Fibroblast of villous mesenchyme (primary cell): ENCODE measurements at regions not wholly inside any gene's neighbourhood (a gene's known extent, or its start where the extent isn't known, plus 50 kb on each side); places are given as distances from the start of the nearest gene placed in this dataset.
"Not testable (repeated sequence)": the region's sequence is repeated elsewhere in the genome, so short reads cannot be mapped to it uniquely, and the experiment has no call there.

Source experiments
- DNase-seq: peaks from one replicate; pipeline ENCODE4 v3.0.0-alpha.2; 2010; ENCODE audit warnings: low read depth
- H3K4me3 ChIP-seq: 2 replicates; pipeline ENCODE4 v1.5.1; 2011; ENCODE audit warnings: low read depth, mild to moderate bottlenecking, low read length
- TF ChIP-seq, protein P1 (sequence below): IDR thresholded peaks from 2 replicates; pipeline ENCODE4 v1.5.1; 2012; ENCODE audit warnings: low read depth, mild to moderate bottlenecking, low read length; ENCODE audit not compliant: insufficient read depth

GRCh38 chr11:119578521-119579191 is 150.3 kb downstream of the NECTIN1 start:
- H3K4me3 ChIP-seq = no peak overlapping the region
- no peak for DNase-seq
- TF ChIP-seq, protein P1, sequence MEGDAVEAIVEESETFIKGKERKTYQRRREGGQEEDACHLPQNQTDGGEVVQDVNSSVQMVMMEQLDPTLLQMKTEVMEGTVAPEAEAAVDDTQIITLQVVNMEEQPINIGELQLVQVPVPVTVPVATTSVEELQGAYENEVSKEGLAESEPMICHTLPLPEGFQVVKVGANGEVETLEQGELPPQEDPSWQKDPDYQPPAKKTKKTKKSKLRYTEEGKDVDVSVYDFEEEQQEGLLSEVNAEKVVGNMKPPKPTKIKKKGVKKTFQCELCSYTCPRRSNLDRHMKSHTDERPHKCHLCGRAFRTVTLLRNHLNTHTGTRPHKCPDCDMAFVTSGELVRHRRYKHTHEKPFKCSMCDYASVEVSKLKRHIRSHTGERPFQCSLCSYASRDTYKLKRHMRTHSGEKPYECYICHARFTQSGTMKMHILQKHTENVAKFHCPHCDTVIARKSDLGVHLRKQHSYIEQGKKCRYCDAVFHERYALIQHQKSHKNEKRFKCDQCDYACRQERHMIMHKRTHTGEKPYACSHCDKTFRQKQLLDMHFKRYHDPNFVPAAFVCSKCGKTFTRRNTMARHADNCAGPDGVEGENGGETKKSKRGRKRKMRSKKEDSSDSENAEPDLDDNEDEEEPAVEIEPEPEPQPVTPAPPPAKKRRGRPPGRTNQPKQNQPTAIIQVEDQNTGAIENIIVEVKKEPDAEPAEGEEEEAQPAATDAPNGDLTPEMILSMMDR = no peak

DNA sequence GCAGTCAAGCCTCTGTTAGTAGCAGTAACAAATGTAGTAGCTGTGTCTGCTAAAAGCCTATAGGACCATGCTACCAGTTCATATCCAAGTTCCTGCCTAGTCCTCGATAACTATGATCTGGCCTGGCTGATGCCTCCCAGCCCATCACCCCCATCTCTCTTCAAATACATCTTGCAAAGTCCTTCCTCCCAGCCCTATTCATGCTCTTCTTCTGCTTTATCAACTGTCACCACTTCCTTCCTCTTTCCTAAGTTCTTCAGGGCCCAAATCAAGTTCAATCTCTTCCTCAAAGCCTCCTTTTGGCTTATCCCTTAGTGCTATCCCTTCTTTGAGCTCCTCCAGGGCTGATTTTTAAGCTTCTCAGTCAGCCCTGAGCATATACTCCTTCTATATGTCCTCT is 150.9 kb upstream of the THY1 start:
- no peak for DNase-seq
- H3K4me3 ChIP-seq = no peak overlapping the region
- TF ChIP-seq, protein P1 = no peak

- TF ChIP-seq, protein P1 = no peak
- DNase-seq = no peak
- H3K4me3 ChIP-seq = no peak overlapping the region
Observed at GRCh38 chr11:119572481-119573424, 149.8 kb upstream of the THY1 start.

GRCh38 chr11:119571311-119571710 is 148.3 kb upstream of the THY1 start:
- TF ChIP-seq, protein P1 = no peak
- no peak overlapping the region for H3K4me3 ChIP-seq
- DNase-seq = no peak

GRCh38 chr11:119567688-119568582 is 145.0 kb upstream of the THY1 start:
- no peak overlapping the region for H3K4me3 ChIP-seq
- DNase-seq = peak; percentile 89
- TF ChIP-seq, protein P1 = no peak

- TF ChIP-seq, protein P1 = no peak
- no peak for DNase-seq
- no peak overlapping the region for H3K4me3 ChIP-seq
Observed at GRCh38 chr11:119566319-119566718, 143.3 kb upstream of the THY1 start.

- not testable (repeated sequence) for DNase-seq, H3K4me3 ChIP-seq
Observed at GRCh38 chr11:119565693-119566092, 142.7 kb upstream of the THY1 start.
